ENCODE measurements at regions not wholly inside any gene's neighbourhood (a gene's known extent, or its start where the extent isn't known, plus 50 kb on each side); places are given as distances from the start of the nearest gene placed in this dataset.

DNA sequence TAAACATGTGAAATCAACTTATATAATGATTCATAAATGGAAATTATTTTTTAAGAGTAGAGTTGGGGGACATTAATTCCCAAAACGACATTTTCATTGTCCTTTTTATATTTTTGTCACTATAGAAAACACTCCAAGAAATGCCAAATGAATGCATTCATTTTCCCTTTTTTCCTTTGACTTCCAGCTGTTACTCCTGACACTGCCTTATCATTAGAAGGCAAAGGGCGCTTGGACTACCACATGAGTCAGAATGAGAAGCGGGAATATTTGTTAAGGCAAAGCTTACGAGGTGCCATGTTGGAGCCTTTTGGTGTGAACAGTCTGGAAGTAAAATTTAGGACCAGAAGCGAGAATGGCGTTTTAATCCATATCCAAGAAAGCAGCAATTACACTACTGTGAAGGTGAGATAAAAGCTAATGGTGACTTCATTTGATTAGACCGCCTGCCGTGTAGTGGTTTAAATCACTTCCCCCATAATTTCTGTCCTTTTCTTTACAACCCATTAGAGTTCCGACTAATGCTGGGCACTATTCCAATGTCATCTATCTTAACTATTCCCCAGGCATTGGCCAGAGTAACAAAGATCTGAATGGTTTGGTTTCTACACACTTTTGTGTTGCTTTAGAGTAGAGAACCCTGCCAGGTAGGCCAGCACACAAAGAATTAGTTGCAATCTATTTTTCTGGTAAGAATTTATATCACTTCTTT lies 166.7 kb downstream of the FAT4 start:
- no peaks in the 10 kb centered on the region for H3K4me1 ChIP-seq (ENCODE audit: control insufficient read depth in 4 of 4, insufficient read depth in 4 of 4, low read length in 3 of 4)
- no peak overlapping the region for H3K27ac ChIP-seq (ENCODE audit: low read depth in 1 of 2, low read length in 2 of 2)
- H3K4me3 ChIP-seq (ENCODE audit: low read depth in 1 of 3, low read length in 3 of 3): no peak overlapping the region
- 83% methylated on average over 9 of the region's 9 CpGs for WGBS
- H3K9ac ChIP-seq (ENCODE audit: low read depth in 1 of 2, low read length in 2 of 2): no peak overlapping the region
- H3K27me3 ChIP-seq (ENCODE audit: control insufficient read depth in 4 of 4, insufficient read depth in 4 of 4, low read length in 3 of 4): no peaks in the 10 kb centered on the region
- no peaks in the 10 kb centered on the region for H3K9me3 ChIP-seq (ENCODE audit: control insufficient read depth in 4 of 4, low read length in 3 of 4)
- peaks cover 0 to 9% (median 0%) of the 10 kb centered on the region in 4 donors for H3K36me3 ChIP-seq (ENCODE audit: control insufficient read depth in 4 of 4, insufficient read depth in 3 of 4, low read depth in 1 of 4, low read length in 3 of 4)
- DNase-seq (ENCODE audit: low spot score): no peak
- TF ChIP-seq ATF3 (IDR thresholded peaks at IDR 0.05) (no peak), HNF4G (IDR thresholded peaks at IDR 0.05) (no peak), HNF4A (conservative IDR thresholded peaks at IDR 0.05) (no peak), RAD21 (IDR thresholded peaks at IDR 0.05) (no peak), JUND (IDR thresholded peaks at IDR 0.05) (no peak), TAF1 (conservative IDR thresholded peaks at IDR 0.05) (no peak), YY1 (IDR thresholded peaks at IDR 0.05) (no peak), FOXA2 (IDR thresholded peaks at IDR 0.05) (no peak), NR2F2 (IDR thresholded peaks at IDR 0.05) (no peak), ZBTB33 (IDR thresholded peaks at IDR 0.05) (no peak), EGR1 (IDR thresholded peaks at IDR 0.05; ENCODE audit: low read depth in 2 of 2) (no peak), FOXA1 (IDR thresholded peaks at IDR 0.05) (no peak), GABPA (IDR thresholded peaks at IDR 0.05 in 1 of 2, conservative IDR thresholded peaks at IDR 0.05 in 1 of 2) (no peak)
- TF ChIP-seq, protein P1, sequence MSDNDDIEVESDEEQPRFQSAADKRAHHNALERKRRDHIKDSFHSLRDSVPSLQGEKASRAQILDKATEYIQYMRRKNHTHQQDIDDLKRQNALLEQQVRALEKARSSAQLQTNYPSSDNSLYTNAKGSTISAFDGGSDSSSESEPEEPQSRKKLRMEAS (IDR thresholded peaks at IDR 0.05): no peak

- no peaks in the 10 kb centered on the region for H3K4me1 ChIP-seq (ENCODE audit: control insufficient read depth in 4 of 4, insufficient read depth in 4 of 4, low read length in 3 of 4)
- H3K36me3 ChIP-seq (ENCODE audit: control insufficient read depth in 4 of 4, insufficient read depth in 3 of 4, low read depth in 1 of 4, low read length in 3 of 4): peaks cover 0 to 14% (median 1%) of the 10 kb centered on the region in 4 donors
- no peak overlapping the region for H3K9ac ChIP-seq (ENCODE audit: low read depth in 1 of 2, low read length in 2 of 2)
- TF ChIP-seq RAD21 (IDR thresholded peaks at IDR 0.05): peak in 1 of 2 donors; percentile 8
- no peak for TF ChIP-seq ZBTB33 (IDR thresholded peaks at IDR 0.05)
- DNase-seq (ENCODE audit: low spot score): no peak
- no peaks in the 10 kb centered on the region for H3K27me3 ChIP-seq (ENCODE audit: control insufficient read depth in 4 of 4, insufficient read depth in 4 of 4, low read length in 3 of 4)
- H3K4me3 ChIP-seq (ENCODE audit: low read depth in 1 of 3, low read length in 3 of 3): no peak overlapping the region
- no peaks in the 10 kb centered on the region for H3K9me3 ChIP-seq (ENCODE audit: control insufficient read depth in 4 of 4, low read length in 3 of 4)
- 95% methylated on average over 3 of the region's 3 CpGs for WGBS
- no peak overlapping the region for H3K27ac ChIP-seq (ENCODE audit: low read depth in 1 of 2, low read length in 2 of 2)
Measured at GRCh38 chr4:125482822-125483221, 168.1 kb downstream of the FAT4 start.

DNA sequence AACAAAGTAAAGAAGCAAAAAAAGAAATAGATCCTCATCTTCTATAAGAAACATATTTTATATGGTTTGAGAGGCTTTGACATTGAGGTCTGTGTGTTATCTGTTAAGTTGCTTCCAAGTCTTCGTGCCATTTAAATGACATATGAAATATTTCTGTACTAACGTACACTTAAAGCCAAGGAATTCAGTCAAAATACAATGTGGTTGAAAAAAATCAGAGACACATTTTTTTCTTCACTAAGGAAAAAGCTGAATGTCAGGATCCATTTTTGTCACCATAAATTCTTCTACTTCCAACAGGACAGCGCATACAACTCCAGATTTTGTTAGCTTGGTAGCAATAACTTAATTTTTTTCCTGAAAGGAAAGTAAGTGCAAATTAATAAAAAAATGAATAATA lies 168.5 kb downstream of the FAT4 start:
- Histone ChIP-seq H3K4me3 (ENCODE audit: low read depth in 1 of 3, low read length in 3 of 3) (no peak overlapping the region), H3K4me1 (ENCODE audit: control insufficient read depth in 4 of 4, insufficient read depth in 4 of 4, low read length in 3 of 4) (no peaks in the 10 kb centered on the region), H3K27ac (ENCODE audit: low read depth in 1 of 2, low read length in 2 of 2) (no peak overlapping the region), H3K36me3 (ENCODE audit: control insufficient read depth in 4 of 4, insufficient read depth in 3 of 4, low read depth in 1 of 4, low read length in 3 of 4) (peaks cover 0 to 14% (median 1%) of the 10 kb centered on the region in 4 donors), H3K9ac (ENCODE audit: low read depth in 1 of 2, low read length in 2 of 2) (no peak overlapping the region), H3K9me3 (ENCODE audit: control insufficient read depth in 4 of 4, low read length in 3 of 4) (no peaks in the 10 kb centered on the region), H3K27me3 (ENCODE audit: control insufficient read depth in 4 of 4, insufficient read depth in 4 of 4, low read length in 3 of 4) (no peaks in the 10 kb centered on the region)
- 92% methylated on average over 3 of the region's 3 CpGs for WGBS
- no peak for DNase-seq (ENCODE audit: low spot score)
- TF ChIP-seq HNF4G (IDR thresholded peaks at IDR 0.05) (no peak), NR2F2 (IDR thresholded peaks at IDR 0.05) (no peak), FOXA1 (IDR thresholded peaks at IDR 0.05) (no peak), HNF4A (conservative IDR thresholded peaks at IDR 0.05) (no peak), RAD21 (IDR thresholded peaks at IDR 0.05) (no peak), YY1 (IDR thresholded peaks at IDR 0.05) (no peak), ZBTB33 (IDR thresholded peaks at IDR 0.05) (no peak), RXRA (IDR thresholded peaks at IDR 0.05) (no peak)
- TF ChIP-seq, protein P1 (IDR thresholded peaks at IDR 0.05): no peak
- TF ChIP-seq, protein P2, sequence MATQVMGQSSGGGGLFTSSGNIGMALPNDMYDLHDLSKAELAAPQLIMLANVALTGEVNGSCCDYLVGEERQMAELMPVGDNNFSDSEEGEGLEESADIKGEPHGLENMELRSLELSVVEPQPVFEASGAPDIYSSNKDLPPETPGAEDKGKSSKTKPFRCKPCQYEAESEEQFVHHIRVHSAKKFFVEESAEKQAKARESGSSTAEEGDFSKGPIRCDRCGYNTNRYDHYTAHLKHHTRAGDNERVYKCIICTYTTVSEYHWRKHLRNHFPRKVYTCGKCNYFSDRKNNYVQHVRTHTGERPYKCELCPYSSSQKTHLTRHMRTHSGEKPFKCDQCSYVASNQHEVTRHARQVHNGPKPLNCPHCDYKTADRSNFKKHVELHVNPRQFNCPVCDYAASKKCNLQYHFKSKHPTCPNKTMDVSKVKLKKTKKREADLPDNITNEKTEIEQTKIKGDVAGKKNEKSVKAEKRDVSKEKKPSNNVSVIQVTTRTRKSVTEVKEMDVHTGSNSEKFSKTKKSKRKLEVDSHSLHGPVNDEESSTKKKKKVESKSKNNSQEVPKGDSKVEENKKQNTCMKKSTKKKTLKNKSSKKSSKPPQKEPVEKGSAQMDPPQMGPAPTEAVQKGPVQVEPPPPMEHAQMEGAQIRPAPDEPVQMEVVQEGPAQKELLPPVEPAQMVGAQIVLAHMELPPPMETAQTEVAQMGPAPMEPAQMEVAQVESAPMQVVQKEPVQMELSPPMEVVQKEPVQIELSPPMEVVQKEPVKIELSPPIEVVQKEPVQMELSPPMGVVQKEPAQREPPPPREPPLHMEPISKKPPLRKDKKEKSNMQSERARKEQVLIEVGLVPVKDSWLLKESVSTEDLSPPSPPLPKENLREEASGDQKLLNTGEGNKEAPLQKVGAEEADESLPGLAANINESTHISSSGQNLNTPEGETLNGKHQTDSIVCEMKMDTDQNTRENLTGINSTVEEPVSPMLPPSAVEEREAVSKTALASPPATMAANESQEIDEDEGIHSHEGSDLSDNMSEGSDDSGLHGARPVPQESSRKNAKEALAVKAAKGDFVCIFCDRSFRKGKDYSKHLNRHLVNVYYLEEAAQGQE (IDR thresholded peaks at IDR 0.05): no peak
